Head of caudate nucleus (tissue), 42 donors: ENCODE measurements at regions not wholly inside any gene's neighbourhood (a gene's known extent, or its start where the extent isn't known, plus 50 kb on each side); places are given as distances from the start of the nearest gene placed in this dataset.
A peak's percentile ranks its signal among the peaks of the same experiment; 100 is the strongest.

Experiments
- DNase-seq, 42 donors: peaks; one replicate each; pipeline versions ENCODE4 v3.0.0 to v3.0.0-alpha.2; 2020 to 2021; ENCODE audit warnings: mixed read lengths in 7 of 42
- intact Hi-C: fragments of 100-400 bp; cut with DNase I; formaldehyde crosslinking; loops from one replicate; pipeline ENCODE4 v1.15.0; 2022

DNA sequence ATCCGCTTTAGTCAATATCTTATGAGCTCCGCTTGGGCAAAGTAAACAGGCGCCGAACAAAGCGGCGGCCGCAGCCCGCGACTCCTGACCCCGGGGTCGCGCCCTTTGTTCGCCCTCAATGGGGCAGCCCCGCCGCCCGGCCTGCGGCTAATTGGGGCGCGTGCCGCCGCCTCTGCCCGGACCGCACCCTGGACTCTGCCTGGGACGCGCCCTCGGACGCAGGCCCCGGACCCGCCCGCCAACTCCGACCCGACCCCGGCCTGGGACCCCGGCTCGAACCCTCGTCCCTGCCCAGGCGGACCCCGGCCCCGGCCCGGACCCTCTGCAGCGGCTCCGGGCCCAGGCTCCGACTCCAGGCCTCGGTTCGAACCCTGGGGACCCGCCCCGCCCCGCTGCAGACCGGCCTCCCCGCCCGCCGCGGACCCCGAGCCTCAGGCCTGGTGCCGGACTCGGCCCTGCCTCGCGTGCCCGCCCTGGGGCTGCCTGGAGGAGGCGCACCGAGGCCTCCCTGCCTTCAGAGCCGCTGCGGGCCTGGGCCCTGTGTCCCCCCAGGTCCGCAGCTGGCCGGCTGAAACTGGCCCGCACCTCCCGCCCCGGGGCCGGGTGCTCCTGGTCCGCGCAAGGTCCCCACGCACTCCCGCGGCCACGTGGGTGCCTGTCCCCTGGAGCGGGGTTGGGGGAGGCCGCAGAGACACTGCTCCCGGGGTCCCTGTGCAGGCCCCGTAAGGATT, 84.7 kb upstream of the WNT7B start:
- DNase-seq: peak in 31 of 42 donors; percentile 2 to 63 (median 20)

GRCh38 chr22:46062232-46062615, 85.3 kb upstream of the WNT7B start:
- peak in 16 of 42 donors; percentile 1 to 43 (median 12) for DNase-seq
- intact Hi-C loops: no loop called here

More for the DNA sequence above, 84.7 kb upstream of the WNT7B start:
- intact Hi-C loops: no loop called here

GRCh38 chr22:46062971-46063631, 86.1 kb upstream of the WNT7B start:
- intact Hi-C loops: no loop called here
- DNase-seq: peak in 35 of 42 donors; percentile 9 to 70 (median 35)

DNA sequence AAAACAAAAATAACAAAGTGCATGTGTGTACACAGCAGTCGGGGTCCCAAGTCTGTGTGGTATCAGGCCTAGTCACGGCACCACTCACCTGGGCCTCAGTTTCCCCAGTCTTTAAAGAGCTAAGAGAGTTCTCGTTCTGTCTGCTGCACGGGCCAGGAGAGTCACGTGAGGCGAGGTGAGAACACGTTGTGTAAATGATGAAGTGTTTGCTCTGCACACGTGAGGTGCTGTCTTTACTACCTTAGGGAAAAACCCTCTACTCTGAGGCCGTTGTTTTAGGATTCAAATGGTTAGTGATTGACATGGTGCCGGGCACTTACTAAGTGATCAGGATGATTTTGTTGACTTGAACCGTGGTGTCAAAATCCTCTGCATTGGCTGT, 86.5 kb upstream of the PPARA start:
- DNase-seq: peak in 29 of 42 donors; percentile 0 to 51 (median 11)
- intact Hi-C loops: no loop called here

DNA sequence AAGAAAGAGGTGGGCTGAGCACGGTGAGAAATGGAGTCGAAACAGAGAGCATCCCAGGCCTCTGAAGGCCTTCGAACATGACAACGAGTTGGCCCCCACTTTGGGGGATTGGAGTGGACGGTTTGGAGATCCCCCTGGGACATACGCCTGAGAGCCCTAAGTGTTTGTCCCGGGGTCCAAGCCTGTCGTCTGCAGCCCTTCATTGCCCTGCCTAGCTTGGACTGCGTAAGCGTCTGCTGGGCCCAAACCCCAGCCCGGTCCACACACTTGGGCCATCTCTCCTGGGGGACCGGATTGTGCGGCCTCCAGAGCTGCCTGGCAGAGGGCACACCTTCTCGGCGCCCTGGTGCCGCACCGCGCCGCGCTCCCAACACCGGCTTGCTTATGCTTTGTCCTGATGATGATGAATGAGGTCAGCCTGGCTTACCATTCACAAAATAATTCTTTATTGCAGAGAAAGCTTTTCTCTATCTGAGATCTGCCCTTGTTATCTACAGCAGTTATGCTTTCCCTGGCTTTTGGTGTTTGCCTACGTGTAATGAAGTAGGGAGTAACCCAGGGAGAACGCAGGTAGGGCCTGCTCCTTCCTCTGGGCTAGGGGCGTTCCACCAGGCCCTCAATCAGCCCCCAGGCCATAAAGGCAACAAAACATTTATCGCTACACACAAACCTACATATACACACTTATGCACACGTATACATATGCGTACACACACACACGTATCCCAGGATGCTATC, 85.9 kb upstream of the PPARA start:
- peak in 36 of 42 donors; percentile 8 to 75 (median 47) for DNase-seq
- intact Hi-C loops: no loop called here

GRCh38 chr22:46064966-46065666, 85.2 kb upstream of the PPARA start:
- DNase-seq: peak in 32 of 42 donors; percentile 2 to 71 (median 29)
- intact Hi-C loops: no loop called here

DNA sequence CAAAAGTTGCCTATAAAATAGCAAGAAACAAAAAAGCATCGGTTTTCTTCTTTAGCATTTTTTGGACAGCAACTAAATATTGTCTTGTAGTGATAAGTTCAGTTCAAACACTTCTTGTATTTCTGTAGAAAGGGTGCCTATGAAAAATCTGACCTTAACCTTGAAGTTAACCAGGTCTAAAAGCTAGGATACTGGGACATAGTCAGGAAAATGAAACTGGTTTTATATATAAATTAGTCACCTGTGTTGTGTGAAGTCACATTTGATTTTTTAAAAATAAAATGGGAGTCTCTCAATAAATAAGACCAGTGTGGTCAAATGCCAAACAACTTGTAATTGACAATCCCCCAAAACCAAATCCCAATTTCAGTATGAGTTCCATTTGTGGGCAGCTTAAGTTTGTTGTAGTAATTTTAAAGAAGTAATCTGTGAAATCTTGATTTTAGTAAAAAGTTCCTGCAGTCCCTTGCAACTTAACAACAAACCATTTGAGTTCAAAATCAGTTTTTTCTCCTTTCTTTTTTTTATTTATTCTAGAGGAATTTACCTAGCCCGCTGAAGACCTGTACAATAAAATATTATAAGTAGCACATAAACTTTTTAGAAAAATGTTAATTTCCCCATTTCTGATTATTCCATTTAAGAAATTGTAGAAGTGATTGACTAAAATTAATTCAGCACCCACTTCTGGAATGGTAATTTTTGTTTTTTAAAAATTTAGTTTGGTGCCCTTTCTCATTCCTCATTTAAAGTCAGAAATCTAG, 84.5 kb upstream of the PPARA start:
- no peak for DNase-seq
- intact Hi-C loops: no loop called here

GRCh38 chr22:46066691-46067090, 83.6 kb upstream of the PPARA start:
- DNase-seq: peak in 27 of 42 donors; percentile 0 to 67 (median 26)
- intact Hi-C loops: no loop called here

DNA sequence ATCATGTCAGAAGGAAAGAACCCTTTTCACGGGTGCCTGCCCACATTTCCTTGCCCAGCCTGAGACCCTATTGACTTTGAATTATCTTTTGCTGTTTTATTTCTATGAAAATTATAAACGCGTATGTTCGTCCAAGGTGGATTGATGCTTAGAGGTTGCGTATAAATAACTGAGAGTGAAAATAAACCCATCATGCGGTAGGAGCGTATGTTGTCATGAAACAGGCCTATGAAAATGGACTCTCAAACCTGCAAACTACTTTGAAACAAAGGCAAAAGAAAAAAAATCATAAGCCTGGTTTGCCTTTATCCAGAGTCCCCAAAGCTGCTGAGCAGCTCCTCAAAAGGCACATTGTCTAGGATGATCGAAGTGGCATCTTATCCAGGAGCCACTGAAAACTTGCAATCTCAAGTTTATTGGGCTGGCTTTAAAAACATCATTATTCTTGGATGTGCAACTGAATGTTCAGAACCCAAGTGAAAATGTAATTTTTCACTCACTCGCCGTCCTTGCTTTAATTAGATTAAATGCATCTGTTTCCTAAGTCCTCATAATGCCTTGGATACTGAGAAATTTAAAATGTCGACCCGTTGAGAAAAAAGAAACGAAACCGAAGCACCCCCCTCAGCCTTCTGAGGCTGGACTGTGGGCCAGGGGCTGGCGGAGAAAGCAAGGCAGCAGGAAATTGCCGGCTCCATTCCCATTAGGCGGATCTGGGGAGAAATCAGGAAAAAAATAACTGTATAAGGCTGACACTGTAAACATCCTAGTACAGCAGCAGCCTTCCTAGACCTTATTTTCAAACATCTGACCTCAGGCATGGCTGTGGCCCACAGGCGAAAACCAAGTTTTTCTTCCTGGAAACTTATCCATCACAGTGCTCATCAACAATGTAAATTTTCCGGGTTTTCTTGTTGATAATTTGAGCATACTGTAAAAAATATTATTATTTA, 82.9 kb upstream of the PPARA start:
- DNase-seq: peak in 29 of 42 donors; percentile 2 to 65 (median 22)
- intact Hi-C loops: no loop called here

DNA sequence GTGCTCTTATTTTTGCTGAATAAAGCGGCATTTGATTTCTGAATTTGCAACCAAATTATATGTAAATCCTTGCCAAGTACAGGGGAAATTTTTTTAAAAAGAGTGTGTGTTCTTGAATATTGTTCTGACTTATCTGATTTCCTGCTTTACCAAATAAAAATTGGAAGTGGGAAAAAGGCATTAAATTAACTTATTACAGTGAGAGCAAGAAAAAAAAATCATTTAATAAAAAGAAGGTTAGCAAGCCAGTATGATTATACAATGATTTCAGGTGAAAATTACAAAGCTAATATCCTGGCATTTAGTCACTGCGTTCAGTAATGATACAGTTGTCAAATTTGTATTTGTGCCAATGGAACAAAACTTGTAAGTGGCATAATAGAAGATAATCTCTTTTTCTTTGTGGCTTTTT, 82.1 kb upstream of the PPARA start:
- intact Hi-C loops: no loop called here
- DNase-seq: no peak

DNA sequence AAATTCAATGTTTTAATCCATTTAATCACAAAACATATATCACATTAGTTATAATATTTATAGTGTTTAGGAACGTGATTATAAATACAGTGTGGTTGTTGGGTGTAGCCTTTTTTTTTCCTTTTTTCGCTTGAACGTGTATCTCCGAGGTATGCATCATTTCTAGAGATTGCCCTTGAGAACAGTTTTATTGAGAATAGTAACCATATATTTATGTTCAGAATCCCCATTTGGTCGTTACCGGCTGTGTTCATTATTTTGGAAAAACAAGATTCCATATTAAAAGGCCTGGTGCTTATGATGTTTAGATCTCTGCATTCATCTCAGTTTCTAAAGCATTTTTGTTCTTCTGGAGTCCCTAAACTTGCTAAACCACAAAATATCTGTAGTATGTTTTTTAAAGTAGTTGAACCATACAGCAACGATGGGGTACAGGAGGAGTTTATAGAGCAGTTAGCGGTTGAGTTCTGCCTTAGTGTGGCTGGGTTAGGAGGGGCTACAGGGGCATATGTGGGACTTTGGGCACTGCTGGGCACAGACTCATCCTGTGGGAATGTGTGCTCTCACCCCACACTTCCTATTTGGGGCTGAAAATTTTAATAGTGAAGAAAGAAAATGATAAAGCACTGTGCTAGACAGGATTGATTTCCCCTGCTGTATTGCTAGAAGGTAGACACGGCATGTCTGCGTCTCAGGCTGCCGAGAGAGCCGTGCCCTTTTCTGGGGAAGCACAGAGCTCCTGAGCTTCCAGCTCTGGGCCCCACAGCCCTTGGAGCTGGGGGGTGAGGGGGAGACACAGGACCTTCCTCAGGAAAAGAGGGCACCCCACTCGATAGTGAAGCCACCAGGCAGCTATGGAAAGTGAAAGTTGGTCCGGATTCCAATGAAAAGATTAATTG, 81.5 kb upstream of the PPARA start:
- intact Hi-C loops: no loop called here
- DNase-seq: peak in 25 of 42 donors; percentile 6 to 59 (median 36)

- DNase-seq: peak; percentile 78 to 96 (median 90)
- intact Hi-C loops: loop anchor here (2.0 kb wide), 1 partner anchor 13 kb away; no protein-coding TSS in a partner anchor
Observed at GRCh38 chr22:46069521-46070214, 80.7 kb upstream of the PPARA start.

DNA sequence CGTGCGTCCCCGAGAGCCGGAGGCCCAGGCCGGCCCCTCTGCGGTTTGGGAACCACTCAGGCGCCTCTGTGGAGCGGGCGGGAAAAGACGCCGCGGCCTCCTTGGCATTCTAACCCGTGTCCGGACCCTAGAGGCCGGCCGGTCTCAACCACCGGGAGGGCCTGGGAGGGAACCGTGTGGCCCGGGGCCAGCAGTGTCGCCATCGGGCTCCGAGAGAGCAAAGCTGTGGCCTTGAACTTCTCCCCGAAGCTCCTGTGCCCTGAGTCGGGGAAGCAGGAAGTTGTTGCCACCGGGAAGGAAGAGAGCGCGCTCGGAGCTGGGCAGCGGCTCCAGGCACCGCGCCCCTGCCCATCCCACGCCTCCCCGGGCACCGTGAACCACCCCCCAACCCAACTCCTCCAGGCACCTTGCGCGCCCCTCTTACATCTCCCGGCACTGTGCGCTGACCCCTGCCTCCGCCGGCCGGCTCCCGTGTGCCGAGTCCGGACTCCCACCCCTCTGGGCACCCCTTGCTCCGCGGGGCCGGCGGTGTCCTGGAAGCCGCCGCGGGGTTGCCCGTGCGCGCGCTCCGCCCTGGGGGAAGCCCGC, 80.0 kb upstream of the PPARA start:
- intact Hi-C loops: loop anchor here (2.0 kb wide), 1 partner anchor 14 kb away; no protein-coding TSS in a partner anchor
- peak in 11 of 42 donors; percentile 17 to 71 (median 44) for DNase-seq

DNA sequence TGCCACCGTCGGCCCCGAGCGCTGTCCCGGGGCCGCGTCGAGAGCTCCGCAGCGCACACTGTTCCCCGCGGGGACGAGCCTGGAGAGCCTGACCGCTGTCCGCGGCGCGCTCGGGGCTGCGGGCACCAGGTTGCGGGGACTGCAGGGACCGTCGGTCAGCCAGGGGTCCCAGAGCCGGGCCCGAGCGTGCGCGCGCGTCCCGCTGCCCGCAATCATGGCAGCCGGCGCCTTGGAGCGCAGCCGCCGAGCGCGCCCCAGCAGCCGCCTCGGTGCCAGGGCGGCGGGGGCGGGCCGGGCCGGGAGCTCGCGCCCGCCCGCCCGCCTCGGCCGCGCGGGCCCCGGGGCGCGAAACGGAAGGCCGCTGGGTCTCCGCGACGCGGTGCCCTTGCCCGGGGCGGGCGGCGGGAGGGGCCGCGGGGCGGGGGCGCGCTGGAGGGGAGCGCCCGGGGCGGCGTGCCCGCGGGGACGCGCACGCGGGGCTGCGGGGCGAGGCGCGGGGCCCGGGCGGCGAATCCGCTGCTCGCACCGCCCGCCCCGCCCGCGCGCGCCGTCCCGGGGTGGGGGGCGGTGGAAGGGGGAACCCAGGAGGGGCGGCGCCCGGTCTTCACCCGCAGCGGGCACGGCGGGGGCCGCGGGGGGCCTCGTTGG, 79.4 kb upstream of the PPARA start:
- intact Hi-C loops: loop anchor here (2.0 kb wide), 1 partner anchor 14 kb away; no protein-coding TSS in a partner anchor
- DNase-seq: peak in 36 of 42 donors; percentile 19 to 92 (median 85)
